Activated CD4-positive, alpha-beta T cell treated with anti-CD3 and anti-CD28 coated beads, Interleukin-2, Interleukin-6, amounts not matched to agents 100 ng/mL and 50 ng/mL, durations not matched to agents 16 hours and 8 hours (primary cell): ENCODE measurements at regions not wholly inside any gene's neighbourhood (a gene's known extent, or its start where the extent isn't known, plus 50 kb on each side); places are given as distances from the start of the nearest gene placed in this dataset.
"Not testable (repeated sequence)": the region's sequence is repeated elsewhere in the genome, so short reads cannot be mapped to it uniquely, and the experiment has no call there.

Experiments
- DNase-seq: peaks from one replicate; pipeline ENCODE4 v3.0.0-alpha.2; 2020

DNA sequence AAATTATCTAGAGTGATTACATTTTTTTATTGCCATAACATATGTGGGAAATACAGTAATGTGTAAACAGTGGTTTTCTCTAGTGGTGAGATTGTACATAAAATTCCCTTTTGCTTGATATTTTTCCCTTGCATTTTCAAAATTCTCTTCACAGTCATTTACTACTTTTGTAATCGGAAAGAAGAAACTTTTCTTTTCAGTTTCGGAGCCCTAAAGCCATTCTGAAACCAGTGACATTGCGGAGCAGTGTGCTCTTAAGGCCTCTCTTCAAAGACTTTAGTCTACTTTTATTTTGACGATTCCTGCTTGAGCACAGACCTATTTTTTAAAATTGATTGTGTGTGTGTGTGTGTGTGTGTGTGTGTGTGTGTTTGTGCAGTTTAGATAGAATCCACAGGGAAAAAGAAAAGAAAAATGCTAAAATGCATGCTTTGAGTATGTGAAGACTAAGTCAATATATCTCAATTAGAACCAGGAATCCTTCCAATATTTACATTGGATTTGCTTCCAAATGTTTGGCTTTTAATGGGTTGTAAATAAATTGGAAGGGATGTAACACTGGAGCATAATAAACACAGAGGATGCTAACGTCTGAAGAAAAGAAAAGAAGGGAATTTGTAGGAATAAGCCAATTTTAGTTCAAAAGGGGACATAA, 357.4 kb downstream of the RND3 start:
- DNase-seq = no peak

DNA sequence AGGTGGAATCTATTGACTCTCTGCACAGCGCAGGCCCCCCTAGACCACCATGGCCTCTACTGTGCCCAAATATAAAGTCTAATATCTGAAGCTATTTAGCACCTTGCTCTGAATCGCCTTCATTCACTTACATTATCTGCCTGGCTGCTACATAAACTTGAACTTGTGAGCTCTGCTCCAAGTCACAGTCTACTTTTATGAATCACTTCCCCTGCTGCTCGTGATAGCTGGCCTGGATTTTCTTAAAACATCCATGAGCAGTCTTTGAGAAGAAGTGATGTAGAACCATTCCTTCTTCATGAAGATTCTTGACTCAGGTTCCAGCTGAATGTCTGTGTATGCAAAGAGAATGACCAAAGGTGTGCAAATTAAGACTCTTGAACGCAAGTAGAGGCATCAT, 359.5 kb downstream of the RND3 start:
- no peak for DNase-seq

DNA sequence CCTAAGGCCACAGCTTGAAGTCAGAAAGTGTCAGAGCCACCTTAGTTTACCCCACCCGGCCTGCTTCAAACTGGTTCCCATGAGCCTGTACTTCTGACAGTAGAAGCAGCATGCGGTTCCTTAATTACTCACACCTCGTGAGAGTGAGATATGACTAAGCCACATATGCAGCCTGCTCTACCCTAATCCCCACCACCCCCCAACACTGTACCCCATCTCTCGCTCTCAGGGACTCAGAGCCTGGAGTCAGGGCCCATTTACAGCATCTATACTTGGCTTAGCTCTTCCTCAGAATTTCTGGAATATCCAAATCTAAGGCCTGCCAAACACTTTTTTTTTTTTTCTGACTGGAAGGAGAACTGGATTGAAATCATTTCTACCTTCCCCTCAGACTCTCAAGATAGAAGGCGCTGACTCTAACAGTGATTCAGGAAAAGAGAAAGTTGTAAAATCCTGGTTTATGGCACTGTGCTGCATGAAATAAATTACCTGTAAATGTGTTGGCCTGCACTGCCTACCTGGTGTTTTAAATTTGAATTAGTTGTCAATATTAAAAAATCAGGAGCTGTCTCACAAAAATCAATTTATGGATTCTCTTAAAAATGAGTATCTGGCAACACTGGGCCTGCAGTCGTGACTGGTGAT, 360.0 kb downstream of the RND3 start:
- no peak for DNase-seq

DNA sequence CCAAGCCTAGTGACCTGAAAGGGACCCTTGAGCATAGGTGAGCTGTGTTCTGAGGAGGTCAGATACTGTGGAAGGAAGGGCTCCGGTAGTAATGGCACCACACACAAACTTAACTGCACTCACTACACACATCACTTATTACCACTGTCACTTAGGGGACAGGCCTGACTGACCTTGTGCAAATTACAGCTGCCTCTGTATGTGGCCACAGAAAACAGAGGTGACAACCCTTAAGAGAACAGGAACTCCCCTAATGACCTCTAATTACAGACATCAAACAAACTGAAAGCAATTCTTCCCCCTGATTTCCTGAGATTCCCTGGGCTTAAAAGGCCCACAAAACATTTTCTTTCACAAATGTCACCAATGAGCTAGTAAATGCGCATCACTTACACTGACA, 360.6 kb downstream of the RND3 start:
- DNase-seq = no peak

DNA sequence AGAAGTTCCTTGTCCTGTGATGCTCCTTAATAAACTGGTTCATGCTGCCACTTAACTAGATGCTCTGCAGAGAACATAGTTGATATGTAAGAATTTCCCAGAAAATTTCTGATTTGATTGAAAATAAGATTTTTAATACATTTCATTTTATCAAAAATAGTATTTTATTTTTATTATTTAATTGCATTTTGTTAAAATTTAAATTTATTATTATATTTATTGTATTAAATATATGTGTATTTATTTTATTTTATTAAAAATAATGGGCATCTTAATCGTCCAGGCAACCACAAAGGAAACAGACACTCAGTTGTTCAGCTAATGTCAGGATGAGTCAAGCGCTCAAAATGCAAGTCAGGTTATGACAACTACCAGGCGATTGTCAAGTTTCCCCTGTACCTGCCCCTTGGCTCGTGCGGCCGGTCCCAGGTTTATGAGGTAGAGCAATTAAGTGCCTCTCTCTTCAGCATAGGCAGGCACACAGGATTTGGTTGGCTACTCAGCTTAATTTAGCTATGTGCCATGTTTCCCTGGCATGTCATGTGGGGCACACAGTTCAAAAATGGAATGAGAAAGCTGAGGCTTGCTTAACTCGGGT, 361.2 kb downstream of the RND3 start:
- DNase-seq = no peak

DNA sequence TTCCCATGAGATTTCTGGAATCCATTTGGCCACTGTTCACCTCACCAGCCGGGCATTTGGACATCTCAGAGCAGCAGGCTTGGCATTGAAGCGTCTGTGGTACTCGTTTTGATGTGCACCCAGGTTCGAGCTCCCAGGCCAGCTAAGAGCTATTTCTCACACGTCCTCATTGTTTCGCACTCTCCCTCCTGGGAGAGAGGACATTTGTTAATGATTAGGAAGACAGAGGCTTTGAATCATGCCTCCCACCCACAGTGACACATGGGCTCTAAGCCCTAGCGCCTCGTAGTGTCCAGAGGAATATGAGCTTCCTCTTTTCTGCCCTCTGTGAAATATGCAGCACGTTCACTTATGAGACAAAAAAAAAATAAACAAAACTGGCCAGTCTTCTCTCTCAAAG, 361.8 kb downstream of the RND3 start:
- no peak for DNase-seq

DNA sequence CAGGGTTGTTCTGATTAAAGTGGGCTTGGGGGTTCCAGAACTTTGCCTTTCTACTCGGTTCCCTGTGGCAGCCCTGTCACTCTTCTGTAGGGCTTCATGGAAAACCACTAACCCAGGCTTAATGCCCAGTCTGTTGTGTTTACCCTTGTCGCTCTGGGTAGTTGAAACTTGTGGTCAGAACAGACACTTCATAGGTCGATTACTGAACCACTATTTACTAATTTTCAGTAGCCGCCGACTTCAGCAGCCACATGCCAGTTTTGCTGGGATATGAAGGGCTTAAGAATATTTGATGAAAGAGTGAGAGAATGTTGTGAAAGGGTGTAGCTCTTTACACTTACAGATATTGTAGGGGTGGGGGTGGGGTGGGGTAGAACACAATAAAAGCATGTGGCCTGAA, 362.3 kb downstream of the RND3 start:
- DNase-seq = no peak

DNA sequence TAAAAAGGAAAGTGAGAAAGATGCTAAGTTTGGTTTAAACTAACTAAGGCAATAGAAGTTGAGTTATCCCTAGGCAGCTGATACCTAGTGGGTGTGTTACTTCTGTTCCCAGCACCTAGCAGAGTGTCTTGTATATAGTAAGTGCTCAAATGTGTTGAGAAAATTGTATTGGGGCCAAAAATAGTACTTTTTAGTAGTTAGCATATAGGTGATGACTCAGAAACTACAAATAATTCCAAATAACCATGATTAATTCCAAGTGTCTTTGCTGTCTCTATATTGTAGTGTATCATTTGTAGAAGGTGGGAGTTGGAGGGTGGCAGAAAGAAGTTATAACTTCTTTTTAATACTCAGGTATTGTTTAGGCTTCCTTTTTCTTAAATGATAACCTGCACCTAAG, 362.7 kb downstream of the RND3 start:
- DNase-seq = no peak

DNA sequence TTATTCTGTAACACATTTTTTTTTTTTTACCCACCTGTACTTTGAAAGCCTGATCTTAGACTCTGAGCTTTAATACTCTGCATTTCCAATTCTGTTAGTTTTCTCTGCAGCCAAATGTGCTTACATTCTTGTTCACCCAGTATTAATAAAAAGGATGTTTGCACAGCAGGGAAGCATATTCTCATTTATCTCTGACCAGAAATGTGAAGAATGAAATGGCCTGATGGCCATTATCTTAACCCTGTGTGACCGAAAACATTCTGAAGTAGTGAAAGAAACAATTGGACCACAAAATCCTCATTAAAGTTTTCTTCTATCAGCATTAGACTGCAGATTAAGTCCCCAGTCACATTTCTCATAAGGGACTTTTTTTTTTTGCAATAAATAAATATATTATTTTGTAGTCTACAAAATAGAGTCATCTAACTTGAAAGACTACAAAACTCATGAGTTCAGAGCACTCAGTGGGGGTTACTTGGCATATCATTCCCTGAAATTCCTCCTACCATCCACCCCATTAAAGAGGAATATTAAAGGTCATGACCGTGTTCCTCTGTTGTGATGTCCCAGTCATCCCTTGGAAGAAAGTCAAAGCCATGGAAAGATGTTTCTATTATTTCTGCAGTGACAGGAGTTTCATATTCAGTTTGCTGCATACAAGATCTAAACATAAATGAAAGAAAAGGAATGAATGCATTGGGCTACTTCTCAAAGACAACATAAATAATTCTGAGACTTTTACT, 364.4 kb downstream of the RND3 start:
- no peak for DNase-seq

DNA sequence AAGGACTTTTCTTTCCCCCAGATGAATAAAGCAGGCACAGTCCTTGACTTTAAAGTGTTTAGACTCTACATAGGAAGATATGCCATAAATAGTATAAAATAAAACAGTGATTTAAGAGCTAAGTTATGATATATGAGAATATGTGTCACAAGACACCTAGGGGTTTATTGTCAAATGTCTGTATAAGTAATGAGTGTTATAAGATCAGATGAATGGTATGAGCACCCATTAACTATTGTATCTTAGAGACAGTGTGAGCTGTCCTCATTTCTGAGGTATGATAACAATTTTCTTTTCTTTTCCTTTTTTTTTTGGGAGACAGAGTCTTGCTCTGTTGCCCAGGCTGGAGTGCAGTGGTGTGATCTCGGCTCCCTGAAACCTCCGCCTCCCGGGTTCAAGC, 365.3 kb downstream of the RND3 start:
- DNase-seq = no peak

DNA sequence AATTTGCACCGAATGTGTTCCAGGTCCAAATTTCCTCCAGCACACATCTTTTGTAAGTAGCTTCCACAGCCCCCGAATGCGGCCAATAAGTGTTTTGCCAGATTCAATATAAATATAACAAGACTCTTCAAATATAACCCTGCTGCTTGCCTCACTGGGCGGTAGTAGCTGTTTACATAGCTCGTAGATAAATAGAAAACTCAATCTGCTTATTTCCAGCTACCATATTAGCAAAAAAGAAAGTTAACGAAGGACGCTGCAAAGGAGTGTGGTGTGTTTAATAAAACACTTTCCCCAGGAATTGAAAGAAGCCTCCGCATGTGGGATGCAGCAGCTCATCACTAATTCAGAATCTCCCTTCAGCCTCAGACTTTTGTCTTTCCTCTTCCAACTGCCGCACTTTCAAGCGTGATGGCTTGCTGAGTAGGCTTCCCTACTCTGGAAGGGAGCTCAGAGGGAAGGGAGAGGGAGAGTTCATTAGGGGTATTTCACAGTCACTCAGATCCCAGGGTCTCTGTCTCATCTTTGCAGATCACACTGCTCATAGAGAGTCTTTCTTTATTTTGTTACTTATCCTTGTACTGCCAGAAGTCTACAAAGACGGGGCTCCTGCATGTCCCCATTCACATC, 367.0 kb downstream of the RND3 start:
- DNase-seq = no peak

DNA sequence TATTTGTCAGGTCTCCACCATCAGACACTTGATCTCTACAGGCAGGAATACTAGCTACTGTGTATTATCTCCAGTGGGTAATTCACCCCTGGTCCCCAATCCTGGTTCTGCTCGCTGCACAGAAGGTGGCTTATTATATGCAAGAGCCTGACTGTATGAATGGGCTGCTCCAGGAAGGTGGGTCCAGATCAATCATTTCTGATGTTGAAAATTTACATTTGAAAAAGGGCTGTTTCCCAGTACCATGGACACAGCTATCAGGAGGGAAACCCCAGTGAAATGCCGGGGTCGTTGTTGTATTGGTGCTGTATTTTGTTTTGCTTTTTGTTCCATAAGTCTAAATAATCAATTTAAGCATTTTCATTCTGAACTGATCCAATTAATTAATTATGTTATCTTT, 367.6 kb downstream of the RND3 start:
- no peak for DNase-seq

DNA sequence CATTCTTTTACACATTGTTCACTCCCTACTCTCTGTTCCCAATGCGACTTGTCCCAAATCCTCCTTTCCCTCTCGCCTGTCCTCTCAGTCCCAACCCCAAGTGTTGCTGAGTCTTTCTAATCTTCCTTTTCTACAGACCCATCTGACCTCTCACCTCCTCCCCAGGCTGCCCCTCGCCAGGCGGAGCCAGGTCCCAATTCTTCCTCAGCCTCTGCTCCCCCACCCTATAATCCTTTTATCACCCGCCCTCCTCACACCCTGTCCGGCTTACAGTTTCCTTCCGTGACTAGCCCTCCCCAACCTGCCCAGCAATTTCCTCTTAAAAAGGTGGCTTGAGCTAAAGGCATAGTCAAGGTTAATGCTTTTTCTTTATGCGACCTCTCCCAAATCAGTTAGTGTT, 373.4 kb downstream of the RND3 start:
- not testable (repeated sequence) for DNase-seq

DNA sequence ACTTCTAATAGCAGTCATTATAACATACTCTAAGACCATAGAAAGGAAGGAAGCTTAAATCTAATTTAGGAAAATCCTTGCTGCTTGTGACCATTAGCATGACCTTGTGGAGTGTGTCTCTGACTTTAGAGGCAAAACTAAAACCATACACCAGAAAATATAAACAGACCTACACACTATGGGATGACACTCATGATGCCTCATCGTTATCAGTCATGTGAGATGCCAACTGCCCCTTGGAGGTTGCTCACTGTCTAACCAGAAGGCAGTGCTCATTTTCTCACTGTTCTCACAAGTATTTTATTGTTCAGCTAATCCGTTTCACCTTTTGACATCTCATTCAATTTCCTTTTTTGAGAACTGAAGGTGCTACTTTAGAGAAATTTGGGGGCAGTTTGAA, 376.9 kb downstream of the RND3 start:
- no peak for DNase-seq

DNA sequence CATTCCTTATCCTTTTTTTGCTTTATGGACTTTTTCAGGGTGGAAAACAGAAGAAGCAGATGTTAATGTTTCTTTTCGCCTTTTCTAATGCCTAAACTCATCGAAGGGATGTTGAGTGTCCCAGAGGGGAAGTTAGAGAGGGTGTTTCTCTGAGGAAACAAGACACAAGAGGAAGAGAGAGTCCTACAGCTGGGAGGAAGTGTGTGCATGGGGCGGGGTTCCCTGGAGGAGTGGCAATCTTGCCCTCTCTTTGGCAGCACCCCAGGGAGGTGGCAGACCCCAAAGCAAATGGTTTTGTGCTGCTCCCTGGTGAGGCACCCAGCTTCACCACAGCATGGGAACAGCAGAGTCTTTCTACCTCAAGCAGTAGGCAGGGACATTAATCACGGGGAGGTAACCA, 377.6 kb downstream of the RND3 start:
- no peak for DNase-seq

DNA sequence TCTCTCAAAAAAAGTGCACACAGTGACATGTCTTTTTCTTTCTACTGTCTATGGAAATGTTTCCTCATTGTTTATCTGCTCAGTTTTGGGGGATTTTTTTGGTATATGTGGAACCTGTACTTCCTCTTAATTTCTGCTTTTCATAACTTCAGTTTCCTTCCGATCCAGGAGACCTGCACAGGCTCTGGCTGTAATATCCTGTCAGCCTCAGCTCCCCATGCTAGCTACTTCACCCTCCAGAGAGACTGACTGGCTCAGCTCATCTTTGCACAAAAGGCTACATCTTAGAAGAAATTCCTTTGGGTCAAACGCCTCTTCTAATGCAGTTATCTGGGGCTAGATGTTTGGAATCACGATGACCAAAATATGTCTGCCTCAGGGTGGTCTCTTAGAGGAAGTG, 378.4 kb downstream of the RND3 start:
- no peak for DNase-seq

DNA sequence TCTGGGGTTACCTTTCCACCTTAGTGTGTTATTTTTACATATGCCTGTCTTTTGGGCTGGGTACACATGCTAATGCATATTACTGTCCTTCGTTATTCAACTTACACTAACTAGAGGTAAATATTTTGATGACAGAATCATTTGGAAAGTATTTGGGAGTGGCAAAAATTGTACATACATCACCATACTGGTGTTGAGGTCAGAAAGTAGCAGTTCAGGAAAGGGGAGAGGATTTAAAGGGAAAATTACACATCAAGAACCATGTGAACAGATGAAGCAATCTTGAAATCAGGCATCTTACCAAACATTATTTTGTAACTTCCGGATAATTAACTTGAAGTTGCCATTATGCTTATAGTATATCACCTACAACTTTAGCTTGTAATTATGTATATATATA, 379.7 kb downstream of the RND3 start:
- DNase-seq = no peak

DNA sequence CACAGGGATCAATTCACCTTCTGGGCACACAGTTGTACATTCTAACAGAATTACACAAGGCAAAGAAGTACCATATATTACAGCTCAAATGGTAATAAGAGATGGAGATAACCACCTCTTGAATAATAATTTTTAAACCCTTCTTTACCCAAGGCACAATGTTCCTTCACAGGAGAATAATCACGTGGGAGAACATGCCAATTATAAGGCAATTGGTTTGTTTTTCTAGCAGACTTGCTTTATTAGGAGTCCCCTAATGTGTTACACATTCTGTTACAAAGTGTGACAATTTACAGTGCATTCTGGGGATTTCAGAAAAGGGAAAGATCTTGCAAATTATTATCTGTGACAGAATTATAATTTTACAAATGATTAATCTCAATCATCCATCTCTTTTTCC, 380.3 kb downstream of the RND3 start:
- DNase-seq = no peak

DNA sequence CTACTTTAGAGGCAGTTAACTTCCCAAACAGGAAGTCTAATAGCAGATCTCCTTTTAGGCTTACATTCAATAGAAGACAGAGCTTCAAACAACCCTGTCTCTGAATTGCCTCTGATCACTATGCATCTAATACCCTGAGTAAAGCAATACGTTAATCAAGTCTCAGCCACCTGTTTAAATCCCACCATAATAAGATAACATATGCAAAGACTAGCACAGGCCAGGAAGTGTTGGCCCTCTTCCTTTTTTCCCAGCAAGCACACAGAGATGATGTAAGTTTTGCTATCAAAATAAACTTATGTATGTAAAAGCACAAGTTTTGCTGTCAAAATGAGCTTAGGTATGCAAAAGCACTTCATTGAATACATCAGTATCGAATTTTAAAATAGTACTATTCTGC, 385.5 kb downstream of the RND3 start:
- no peak for DNase-seq

DNA sequence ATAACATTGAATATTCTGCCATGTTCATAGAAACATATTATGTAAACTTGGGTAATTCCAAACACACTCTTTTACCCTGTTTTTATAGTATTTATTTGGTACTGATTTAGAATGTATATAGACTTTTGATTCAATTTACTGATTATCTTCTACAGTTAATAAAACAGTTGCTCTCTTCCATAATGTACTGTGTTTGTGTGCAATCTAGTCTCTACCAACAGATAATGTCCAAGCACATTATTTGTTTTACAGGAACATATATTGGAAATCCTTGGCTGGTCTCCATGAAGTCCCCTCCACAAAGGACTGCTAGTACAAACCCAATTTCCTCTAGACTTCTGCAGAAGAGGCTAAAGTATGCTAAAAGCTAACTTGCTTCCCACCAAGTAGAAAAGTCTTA, 386.6 kb downstream of the RND3 start:
- no peak for DNase-seq

DNA sequence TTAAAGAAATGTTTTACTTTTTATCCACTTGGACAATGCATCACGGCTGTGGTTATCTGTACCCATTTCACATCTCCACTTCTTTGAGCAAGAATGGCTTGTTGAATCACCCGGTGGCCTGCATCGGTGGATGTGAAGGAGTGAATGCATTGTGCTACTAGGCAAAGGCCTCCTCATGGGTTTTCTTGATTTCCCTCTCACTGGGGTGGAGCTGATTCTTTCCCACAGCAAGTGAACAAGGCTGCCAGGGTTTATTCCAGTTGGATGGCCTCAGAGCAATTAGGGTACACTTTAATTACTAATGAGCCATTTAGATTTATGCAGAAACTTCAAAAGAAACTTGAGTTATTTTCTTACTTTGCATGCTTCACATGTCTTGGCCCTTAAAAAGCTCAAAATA, 387.1 kb downstream of the RND3 start:
- DNase-seq = no peak

DNA sequence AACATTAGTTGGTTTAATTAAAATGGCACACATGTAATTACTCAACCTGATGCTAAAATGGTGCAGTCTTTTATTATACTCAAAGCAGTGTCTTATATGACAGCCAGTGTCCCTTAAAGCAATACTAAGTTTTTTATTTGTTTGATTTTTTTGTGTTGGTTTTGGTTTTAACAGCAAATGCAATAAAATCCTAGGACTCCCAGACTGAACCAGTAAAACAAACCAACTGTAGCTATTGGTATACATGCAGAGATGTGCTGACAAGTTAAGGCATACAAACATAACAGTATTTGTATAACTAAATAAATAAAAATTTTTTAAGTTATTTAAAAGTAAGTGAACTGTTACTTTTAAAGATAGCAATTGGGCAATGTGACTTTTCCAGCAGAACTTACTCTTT, 387.7 kb downstream of the RND3 start:
- no peak for DNase-seq

DNA sequence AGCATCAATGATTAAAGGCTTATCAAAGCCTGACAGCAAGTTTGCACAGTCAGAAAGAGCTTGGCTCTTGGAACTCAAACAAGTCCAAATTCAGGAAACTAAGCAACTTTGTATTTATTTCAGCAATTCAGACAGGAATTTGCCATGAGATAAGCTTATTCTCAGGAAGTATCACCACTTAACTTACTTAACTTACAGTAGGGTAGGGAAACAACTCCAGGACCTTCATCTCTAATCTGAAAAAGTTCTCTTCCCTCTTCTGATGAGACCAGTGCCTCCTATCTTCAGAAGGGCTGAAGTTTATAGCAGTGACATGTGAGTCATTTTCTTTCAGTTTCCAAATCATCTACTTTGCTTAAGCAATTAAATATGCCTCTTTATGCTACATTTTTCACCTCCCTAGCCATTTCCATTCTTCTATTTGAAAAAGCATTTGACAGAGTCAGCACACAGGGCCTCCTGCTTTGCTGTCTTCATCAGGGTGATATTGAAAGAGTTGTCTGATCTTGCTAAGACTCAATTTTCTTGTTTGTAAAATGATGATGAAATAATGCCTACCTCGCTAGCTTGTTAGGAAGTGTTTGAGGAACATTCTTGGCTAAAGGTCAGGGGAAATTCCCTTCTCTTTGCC, 389.5 kb downstream of the RND3 start:
- no peak for DNase-seq
